ENCODE measurements at regions not wholly inside any gene's neighbourhood (a gene's known extent, or its start where the extent isn't known, plus 50 kb on each side); places are given as distances from the start of the nearest gene placed in this dataset.

- DNase-seq, result no peak
- TF ChIP-seq CTCF (IDR thresholded peaks at IDR 0.05; ENCODE audit: insufficient read depth in 1 of 2, low read depth in 1 of 2, low read length in 1 of 2, severe bottlenecking in 1 of 2, unreplicated experiment in 1 of 2), result no peak
- H3K9me3 Mint-ChIP-seq (ENCODE audit: unreplicated experiment), result peaks cover 13% of the 10 kb centered on the region
- ChIA-PET POLR2A (no interaction called here), CTCF (no interaction called here)
- intact Hi-C loops (cut with micrococcal nuclease; ENCODE audit: unreplicated experiment), result no loop called here
- Histone ChIP-seq H3K4me3 (ENCODE audit: low read depth, low read length) (no peak overlapping the region), H3K27me3 (replicated peaks; ENCODE audit: control insufficient read depth, insufficient read depth, low read length) (no peaks in the 10 kb centered on the region), H3K36me3 (ENCODE audit: control insufficient read depth, insufficient read depth, low read length) (no peaks in the 10 kb centered on the region), H3K4me1 (no peaks in the 10 kb centered on the region), H3K9me3 (no peaks in the 10 kb centered on the region)
- no peaks in the 10 kb centered on the region for H3K36me3 Mint-ChIP-seq (ENCODE audit: insufficient read depth, unreplicated experiment)
- H3K4me3 Mint-ChIP-seq (ENCODE audit: unreplicated experiment), result no peak overlapping the region
- no peaks in the 10 kb centered on the region for H3K27me3 Mint-ChIP-seq (ENCODE audit: insufficient read depth, unreplicated experiment)
- no TSS peak for BruUV-seq (replicated peaks)
- H3K27ac Mint-ChIP-seq (ENCODE audit: unreplicated experiment), result no peak overlapping the region
- H3K4me1 Mint-ChIP-seq (ENCODE audit: low read depth, unreplicated experiment), result no peaks in the 10 kb centered on the region
Measured at GRCh38 chrX:39283239-39283638, 482.0 kb downstream of the MID1IP1 start.

DNA sequence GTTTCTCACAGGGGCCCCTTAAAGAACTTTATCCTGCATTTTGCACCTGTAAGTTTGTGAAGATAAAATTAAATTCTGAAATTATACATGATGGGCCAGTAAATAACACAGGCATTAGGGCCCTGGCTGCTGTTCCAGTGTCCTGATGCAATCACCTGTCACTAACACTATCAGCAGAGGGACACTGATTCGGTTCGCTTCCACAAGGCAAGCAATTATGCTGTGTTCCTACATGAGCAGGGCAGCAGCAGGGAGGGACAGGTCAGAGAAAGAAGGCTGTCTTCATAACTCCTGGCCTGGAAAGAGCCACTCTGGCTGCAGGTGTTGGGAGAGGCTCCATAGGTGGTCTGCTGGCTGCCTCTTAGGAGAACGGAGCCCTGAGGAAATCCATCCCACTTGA, 487.3 kb downstream of the MID1IP1 start:
- intact Hi-C loops (cut with micrococcal nuclease; ENCODE audit: unreplicated experiment), result no loop called here
- CTCF ChIA-PET, result no interaction called here
- H3K4me3 ChIP-seq (ENCODE audit: low read depth, low read length), result no peak overlapping the region
- Mint-ChIP-seq H3K4me3 (ENCODE audit: unreplicated experiment) (no peak overlapping the region), H3K27ac (ENCODE audit: unreplicated experiment) (no peak overlapping the region), H3K36me3 (ENCODE audit: insufficient read depth, unreplicated experiment) (no peaks in the 10 kb centered on the region), H3K9me3 (ENCODE audit: unreplicated experiment) (peaks cover 15% of the 10 kb centered on the region), H3K4me1 (ENCODE audit: low read depth, unreplicated experiment) (no peaks in the 10 kb centered on the region), H3K27me3 (ENCODE audit: insufficient read depth, unreplicated experiment) (peaks cover 3% of the 10 kb centered on the region)
- H3K36me3 ChIP-seq (ENCODE audit: control insufficient read depth, insufficient read depth, low read length), result no peaks in the 10 kb centered on the region
- TF ChIP-seq CTCF (IDR thresholded peaks at IDR 0.05; ENCODE audit: insufficient read depth in 1 of 2, low read depth in 1 of 2, low read length in 1 of 2, severe bottlenecking in 1 of 2, unreplicated experiment in 1 of 2), result no peak
- no peak for DNase-seq
- H3K4me1 ChIP-seq, result no peaks in the 10 kb centered on the region
- BruUV-seq (replicated peaks), result no TSS peak
- POLR2A ChIA-PET, result no interaction called here
- H3K27me3 ChIP-seq (replicated peaks; ENCODE audit: control insufficient read depth, insufficient read depth, low read length), result no peaks in the 10 kb centered on the region
- H3K9me3 ChIP-seq, result no peaks in the 10 kb centered on the region

- Histone ChIP-seq H3K4me3 (ENCODE audit: low read depth, low read length) (no peak overlapping the region), H3K4me1 (no peaks in the 10 kb centered on the region), H3K36me3 (ENCODE audit: control insufficient read depth, insufficient read depth, low read length) (no peaks in the 10 kb centered on the region), H3K27me3 (replicated peaks; ENCODE audit: control insufficient read depth, insufficient read depth, low read length) (no peaks in the 10 kb centered on the region), H3K9me3 (no peaks in the 10 kb centered on the region)
- H3K27me3 Mint-ChIP-seq (ENCODE audit: insufficient read depth, unreplicated experiment), result peaks cover 3% of the 10 kb centered on the region
- ChIA-PET CTCF (no interaction called here), POLR2A (no interaction called here)
- peaks cover 17% of the 10 kb centered on the region for H3K9me3 Mint-ChIP-seq (ENCODE audit: unreplicated experiment)
- BruUV-seq (replicated peaks), result no TSS peak
- DNase-seq, result no peak
- H3K4me3 Mint-ChIP-seq (ENCODE audit: unreplicated experiment), result no peak overlapping the region
- H3K27ac Mint-ChIP-seq (ENCODE audit: unreplicated experiment), result no peak overlapping the region
- TF ChIP-seq CTCF (IDR thresholded peaks at IDR 0.05; ENCODE audit: insufficient read depth in 1 of 2, low read depth in 1 of 2, low read length in 1 of 2, severe bottlenecking in 1 of 2, unreplicated experiment in 1 of 2), result no peak
- intact Hi-C loops (cut with micrococcal nuclease; ENCODE audit: unreplicated experiment), result no loop called here
- no peaks in the 10 kb centered on the region for H3K4me1 Mint-ChIP-seq (ENCODE audit: low read depth, unreplicated experiment)
- no peaks in the 10 kb centered on the region for H3K36me3 Mint-ChIP-seq (ENCODE audit: insufficient read depth, unreplicated experiment)
Measured at GRCh38 chrX:39289827-39290226, 488.6 kb downstream of the MID1IP1 start.

All from Caco-2 (cell line).